ENCODE measurements at regions not wholly inside any gene's neighbourhood (a gene's known extent, or its start where the extent isn't known, plus 50 kb on each side); places are given as distances from the start of the nearest gene placed in this dataset.

- H3K27ac ChIP-seq: no peak overlapping the region
These were observed 362.4 kb upstream of the ACTBL2 start for GRCh38 chr5:57845025-57845424.

GRCh38 chr5:57844410-57844809 is 361.8 kb upstream of the ACTBL2 start:
- TF ChIP-seq CTCF (conservative IDR thresholded peaks at IDR 0.05): no peak
- H3K27ac ChIP-seq: no peak overlapping the region

More at GRCh38 chr5:57845025-57845424, 362.4 kb upstream of the ACTBL2 start:
- no peak for TF ChIP-seq CTCF (conservative IDR thresholded peaks at IDR 0.05)

GRCh38 chr5:57843059-57843367 is 360.4 kb upstream of the ACTBL2 start:
- no peak overlapping the region for H3K27ac ChIP-seq
- no peak for TF ChIP-seq CTCF (conservative IDR thresholded peaks at IDR 0.05)

GRCh38 chr5:57842364-57843058 is 359.9 kb upstream of the ACTBL2 start:
- TF ChIP-seq CTCF (conservative IDR thresholded peaks at IDR 0.05): no peak
- no peak overlapping the region for H3K27ac ChIP-seq

- TF ChIP-seq CTCF (conservative IDR thresholded peaks at IDR 0.05): no peak
- H3K27ac ChIP-seq: no peak overlapping the region
These were observed 359.2 kb upstream of the ACTBL2 start for GRCh38 chr5:57841676-57842363.

- no peak for TF ChIP-seq CTCF (conservative IDR thresholded peaks at IDR 0.05)
- no peak overlapping the region for H3K27ac ChIP-seq
These were observed 356.9 kb upstream of the ACTBL2 start for GRCh38 chr5:57839437-57840079.

GRCh38 chr5:57839025-57839424 is 356.4 kb upstream of the ACTBL2 start:
- TF ChIP-seq CTCF (conservative IDR thresholded peaks at IDR 0.05): no peak
- no peak overlapping the region for H3K27ac ChIP-seq
